ENCODE measurements at regions not wholly inside any gene's neighbourhood (a gene's known extent, or its start where the extent isn't known, plus 50 kb on each side); places are given as distances from the start of the nearest gene placed in this dataset.

GRCh38 chr9:25472681-25473080, 205.6 kb downstream of the TUSC1 start:
- TF ChIP-seq CTCF (IDR thresholded peaks at IDR 0.05 in 8 of 11, conservative IDR thresholded peaks at IDR 0.05 in 3 of 11) (no peak), POLR2AphosphoS5 (IDR thresholded peaks at IDR 0.05) (no peak), POLR2A (IDR thresholded peaks at IDR 0.05) (no peak)

All from spleen (tissue), 7 donors.